Endothelial cell (in vitro differentiated cells): ENCODE measurements at regions not wholly inside any gene's neighbourhood (a gene's known extent, or its start where the extent isn't known, plus 50 kb on each side); places are given as distances from the start of the nearest gene placed in this dataset.

Experiments
- DNase-seq: peaks from one replicate; pipeline ENCODE4 v3.0.0; 2021; ENCODE audit warnings: low spot score
- H3K27ac Mint-ChIP-seq: one replicate; pipeline ENCODE4 v1.8.0; 2021; ENCODE audit warnings: mixed read lengths, inconsistent platforms; ENCODE audit not compliant: unreplicated experiment
- H3K27me3 Mint-ChIP-seq: one replicate; pipeline ENCODE4 v1.8.0; 2021; ENCODE audit warnings: mild to moderate bottlenecking, moderate library complexity, mixed read lengths, inconsistent platforms; ENCODE audit not compliant: unreplicated experiment
- H3K36me3 Mint-ChIP-seq: one replicate; pipeline ENCODE4 v1.8.0; 2021; ENCODE audit warnings: mild to moderate bottlenecking, low read depth, mixed read lengths, inconsistent platforms; ENCODE audit not compliant: unreplicated experiment
- H3K4me1 Mint-ChIP-seq: one replicate; pipeline ENCODE4 v1.8.0; 2021; ENCODE audit warnings: mild to moderate bottlenecking, mixed read lengths, inconsistent platforms; ENCODE audit not compliant: unreplicated experiment
- H3K4me3 Mint-ChIP-seq: one replicate; pipeline ENCODE4 v1.8.0; 2021; ENCODE audit warnings: mild to moderate bottlenecking, mixed read lengths, inconsistent platforms; ENCODE audit not compliant: unreplicated experiment
- H3K9me3 Mint-ChIP-seq: one replicate; pipeline ENCODE4 v1.8.0; 2021; ENCODE audit warnings: mixed read lengths, inconsistent platforms; ENCODE audit not compliant: unreplicated experiment
- CTCF ChIP-seq: fragments of 200-600 bp; sonication (generic); IDR thresholded peaks from one replicate; pipeline ENCODE4 v1.5.0; 2021; ENCODE audit warnings: antibody characterized with exemption; ENCODE audit not compliant: unreplicated experiment

DNA sequence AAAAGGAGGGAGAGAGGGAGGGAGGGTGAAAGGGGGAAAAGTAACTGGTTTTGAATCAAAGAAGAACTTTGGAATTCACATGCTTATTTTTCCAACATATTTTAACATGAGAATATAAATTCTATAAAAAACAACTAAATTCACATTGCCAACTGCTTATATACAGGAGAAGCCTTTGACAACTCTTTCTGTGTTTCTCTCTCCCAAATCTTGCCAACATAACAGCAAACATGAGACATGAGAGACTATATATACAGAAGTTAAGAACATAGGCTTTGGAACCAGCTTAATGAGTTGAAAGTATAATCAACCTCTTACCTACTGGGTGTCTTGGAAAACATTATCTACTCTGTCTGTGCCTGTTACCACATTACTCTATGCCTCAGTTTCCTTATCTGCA is 493.3 kb downstream of the RFC3 start:
- no peak for DNase-seq
- Mint-ChIP-seq H3K27ac (no peak overlapping the region), H3K27me3 (no peaks in the 10 kb centered on the region), H3K4me3 (no peak overlapping the region), H3K36me3 (no peaks in the 10 kb centered on the region), H3K4me1 (no peaks in the 10 kb centered on the region), H3K9me3 (no peaks in the 10 kb centered on the region)
- TF ChIP-seq CTCF, result no peak

DNA sequence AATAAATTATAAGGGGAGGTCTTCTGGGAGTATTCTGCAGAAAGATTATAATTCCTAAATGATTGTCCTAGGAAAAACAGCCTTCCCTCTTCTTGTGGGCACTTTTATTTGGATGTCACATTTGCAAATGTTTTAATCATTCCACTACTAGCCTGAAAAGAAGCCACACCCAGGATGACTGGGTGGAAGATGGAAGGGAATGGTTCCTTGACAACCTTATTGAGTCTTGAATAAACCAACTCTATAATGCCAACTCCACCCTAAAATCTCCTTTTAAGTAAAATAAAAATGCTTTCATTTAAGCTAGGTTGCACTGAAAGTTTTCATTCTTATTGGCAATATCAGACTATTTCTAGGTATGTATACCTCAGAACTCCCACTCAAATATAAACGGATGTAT is 494.6 kb downstream of the RFC3 start:
- no peaks in the 10 kb centered on the region for H3K9me3 Mint-ChIP-seq
- no peaks in the 10 kb centered on the region for H3K36me3 Mint-ChIP-seq

DNA sequence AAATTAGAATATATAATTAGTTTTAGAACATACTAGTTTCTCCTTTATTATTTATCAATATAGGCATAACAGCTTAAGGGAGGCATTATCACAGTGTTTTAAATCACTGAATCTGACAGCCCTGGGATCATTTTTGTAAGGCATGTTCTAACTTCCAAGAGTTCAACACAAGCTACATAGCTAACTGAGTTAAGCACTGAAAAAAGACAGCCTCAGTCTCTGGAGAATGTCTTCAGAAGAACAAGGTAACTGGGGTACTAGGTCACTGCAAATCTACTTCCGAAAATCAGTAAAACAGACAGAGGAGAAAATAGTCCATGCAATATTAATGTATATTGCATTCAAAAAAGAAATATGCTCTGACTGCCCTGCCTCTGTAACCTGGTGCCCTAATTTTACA is 502.1 kb downstream of the RFC3 start:
- Mint-ChIP-seq H3K36me3 (no peaks in the 10 kb centered on the region), H3K4me1 (no peaks in the 10 kb centered on the region)

More for the DNA sequence above, 494.6 kb downstream of the RFC3 start:
- no peak overlapping the region for H3K27ac Mint-ChIP-seq
- no peak overlapping the region for H3K4me3 Mint-ChIP-seq
- no peak for DNase-seq
- H3K4me1 Mint-ChIP-seq, result no peaks in the 10 kb centered on the region
- no peak for TF ChIP-seq CTCF
- no peaks in the 10 kb centered on the region for H3K27me3 Mint-ChIP-seq

DNA sequence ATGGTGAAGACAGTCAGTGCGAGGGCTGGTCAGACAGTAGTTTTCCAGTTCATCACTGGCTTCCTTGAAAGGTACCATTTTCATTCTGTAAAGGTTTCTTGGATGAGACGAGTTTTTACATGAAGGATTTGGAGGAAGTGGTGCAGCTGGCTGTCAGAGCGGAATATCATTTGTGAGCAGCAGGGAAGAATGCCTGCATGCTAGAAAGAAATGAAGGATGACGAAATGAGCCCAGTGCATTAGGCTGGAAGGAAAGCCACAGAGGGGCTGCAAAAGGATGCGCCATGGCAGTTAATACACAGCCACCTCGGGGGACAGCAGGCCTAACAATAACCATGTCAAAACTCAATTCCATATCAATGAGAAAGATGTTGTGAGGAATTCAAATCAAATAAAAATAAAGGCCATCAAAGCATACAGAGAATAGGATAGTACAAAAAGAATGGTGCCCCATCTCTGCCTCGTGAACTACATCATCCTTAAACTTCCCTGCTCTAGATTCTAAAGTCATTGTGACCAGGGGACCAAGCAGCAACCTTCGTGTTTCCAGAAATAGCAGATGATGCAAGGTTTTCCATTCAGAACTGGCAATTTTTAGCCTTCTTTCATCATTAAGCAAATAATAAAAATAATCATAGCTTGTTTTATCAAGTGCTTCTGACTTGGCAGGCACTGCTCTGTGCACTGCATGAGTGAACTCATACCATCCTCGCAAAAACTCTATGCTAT is 504.2 kb downstream of the RFC3 start:
- TF ChIP-seq CTCF, result no peak
- Mint-ChIP-seq H3K36me3 (no peaks in the 10 kb centered on the region), H3K4me1 (no peaks in the 10 kb centered on the region), H3K9me3 (no peaks in the 10 kb centered on the region), H3K27me3 (no peaks in the 10 kb centered on the region), H3K4me3 (no peak overlapping the region), H3K27ac (no peak overlapping the region)
- DNase-seq, result no peak

More for the DNA sequence above, 502.1 kb downstream of the RFC3 start:
- no peak overlapping the region for H3K27ac Mint-ChIP-seq
- TF ChIP-seq CTCF, result no peak
- no peak for DNase-seq
- H3K4me3 Mint-ChIP-seq, result no peak overlapping the region
- H3K9me3 Mint-ChIP-seq, result no peaks in the 10 kb centered on the region
- no peaks in the 10 kb centered on the region for H3K27me3 Mint-ChIP-seq

DNA sequence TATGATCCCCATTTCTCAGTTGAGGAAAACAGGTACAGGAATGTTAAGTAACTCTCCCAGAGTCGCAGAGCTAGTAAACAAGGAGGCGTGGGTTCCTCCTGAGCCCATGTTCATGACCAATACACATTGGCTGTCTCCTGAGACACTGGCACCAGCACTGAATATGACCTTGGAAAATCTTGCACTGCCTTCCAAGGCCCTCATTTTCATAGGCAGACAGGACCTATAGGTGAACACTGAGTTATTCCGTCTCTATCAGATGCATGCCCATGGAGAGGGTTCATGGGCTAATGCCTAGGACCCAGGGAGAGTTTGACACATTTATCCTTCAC is 504.8 kb downstream of the RFC3 start:
- no peaks in the 10 kb centered on the region for H3K9me3 Mint-ChIP-seq
- no peak for TF ChIP-seq CTCF
- no peaks in the 10 kb centered on the region for H3K4me1 Mint-ChIP-seq
- H3K4me3 Mint-ChIP-seq, result no peak overlapping the region
- no peaks in the 10 kb centered on the region for H3K36me3 Mint-ChIP-seq
- DNase-seq, result no peak
- no peaks in the 10 kb centered on the region for H3K27me3 Mint-ChIP-seq
- H3K27ac Mint-ChIP-seq, result no peak overlapping the region
